ENCODE measurements at regions not wholly inside any gene's neighbourhood (a gene's known extent, or its start where the extent isn't known, plus 50 kb on each side); places are given as distances from the start of the nearest gene placed in this dataset.
"Not testable (repeated sequence)": the region's sequence is repeated elsewhere in the genome, so short reads cannot be mapped to it uniquely, and the experiment has no call there.

DNA sequence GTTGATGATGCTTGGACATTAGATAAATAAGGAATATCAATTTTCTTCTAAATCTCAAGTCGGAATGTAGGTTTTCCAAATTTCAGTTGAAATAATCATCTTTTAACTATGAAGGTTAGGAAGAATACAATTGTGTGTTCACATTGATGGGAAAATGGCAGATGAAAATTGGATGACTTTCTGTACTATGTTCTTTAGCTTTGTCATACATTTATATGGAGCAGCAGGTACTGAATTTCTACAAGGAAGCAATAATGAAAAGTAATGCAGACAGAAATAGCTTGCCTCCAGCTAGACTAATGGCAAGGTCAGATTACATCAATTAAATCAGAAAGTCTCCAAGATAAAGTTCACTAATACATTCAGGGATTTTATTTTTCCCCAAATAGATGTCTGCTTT, 1423.7 kb upstream of the PCDH20 start:
- no peak for DNase-seq (ENCODE audit: low read depth in 2 of 2)

DNA sequence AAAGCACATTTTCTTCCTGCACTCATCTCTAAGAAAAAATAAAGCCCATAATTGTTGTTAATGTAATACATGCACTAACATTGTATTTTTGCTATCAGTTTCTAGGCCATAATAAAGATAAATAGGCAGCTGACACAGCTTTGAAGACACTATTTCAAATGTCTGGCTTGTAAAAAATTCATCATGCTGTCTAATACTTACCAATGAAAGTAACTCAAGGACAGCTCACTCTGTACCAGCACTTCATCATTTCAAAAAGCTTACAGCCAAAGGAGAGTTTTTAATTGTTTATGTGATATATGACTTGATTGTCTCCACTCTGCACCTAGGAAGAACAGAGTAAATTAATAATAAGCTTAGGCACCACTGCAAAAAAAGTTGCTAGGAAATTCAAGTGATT, 1423.3 kb upstream of the PCDH20 start:
- DNase-seq (ENCODE audit: low read depth in 2 of 2), result no peak

DNA sequence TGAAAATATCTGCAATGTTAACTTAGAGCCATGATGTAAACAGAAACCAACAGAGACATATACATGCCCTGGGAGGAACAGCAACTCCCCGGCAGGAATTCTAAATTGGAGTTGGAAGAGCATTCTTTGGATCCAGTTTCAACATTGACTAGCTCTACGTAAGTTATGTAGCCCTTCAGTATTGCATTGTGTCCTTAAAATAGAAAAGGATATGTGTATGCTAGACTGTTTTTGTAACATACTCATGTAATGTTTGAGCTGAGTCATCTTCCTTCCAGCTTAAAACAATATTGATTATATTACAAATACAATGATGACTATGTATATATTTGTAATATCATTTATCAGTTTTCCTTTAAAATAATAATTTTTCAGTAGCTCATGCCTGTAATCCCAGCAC, 1422.2 kb upstream of the PCDH20 start:
- DNase-seq (ENCODE audit: low read depth in 2 of 2), result no peak

DNA sequence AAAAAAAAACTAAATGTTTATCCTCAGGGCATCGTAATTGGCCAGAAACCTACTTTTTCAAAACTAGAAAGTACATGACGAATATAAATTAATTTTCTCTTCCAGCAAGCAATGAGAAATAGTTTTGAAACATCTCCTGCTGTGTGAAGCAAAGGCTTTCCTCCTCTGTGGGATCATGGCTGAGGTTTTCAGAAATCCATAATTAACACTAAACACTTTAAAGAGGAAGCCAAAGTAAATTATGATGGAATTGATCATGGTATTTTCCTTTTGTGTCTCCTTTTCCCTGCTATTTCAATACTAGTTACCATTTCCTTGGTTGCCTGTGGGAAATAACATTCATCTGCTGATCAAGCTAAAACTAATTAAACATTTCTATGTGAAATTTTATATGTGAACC, 1413.8 kb upstream of the PCDH20 start:
- no peak for DNase-seq (ENCODE audit: low read depth in 2 of 2)

DNA sequence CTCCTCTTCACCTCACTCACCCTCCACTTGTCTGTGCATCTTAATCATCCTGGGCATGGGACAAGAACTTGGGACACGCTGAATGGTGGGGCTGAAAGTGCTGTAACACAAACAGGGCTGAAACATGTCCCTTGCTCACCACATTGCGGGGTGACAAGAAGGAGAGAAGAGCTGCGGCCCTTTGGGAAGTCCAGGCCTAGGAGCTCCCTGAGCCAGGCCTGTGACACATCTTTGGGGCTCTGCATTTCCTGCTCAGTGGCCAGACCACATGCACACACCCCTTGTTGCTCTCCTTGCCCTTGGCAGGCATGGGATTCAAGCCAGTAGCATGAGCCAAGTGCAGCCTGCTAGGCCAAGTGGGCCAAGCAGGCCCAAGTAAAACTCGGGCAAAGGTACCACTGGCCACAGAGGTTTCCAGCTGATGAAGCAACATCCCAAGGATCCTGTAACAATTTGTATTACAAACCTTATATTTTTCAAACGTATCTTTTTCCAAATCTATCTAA, 1384.3 kb upstream of the PCDH20 start:
- DNase-seq (ENCODE audit: low read depth in 2 of 2), result no peak

DNA sequence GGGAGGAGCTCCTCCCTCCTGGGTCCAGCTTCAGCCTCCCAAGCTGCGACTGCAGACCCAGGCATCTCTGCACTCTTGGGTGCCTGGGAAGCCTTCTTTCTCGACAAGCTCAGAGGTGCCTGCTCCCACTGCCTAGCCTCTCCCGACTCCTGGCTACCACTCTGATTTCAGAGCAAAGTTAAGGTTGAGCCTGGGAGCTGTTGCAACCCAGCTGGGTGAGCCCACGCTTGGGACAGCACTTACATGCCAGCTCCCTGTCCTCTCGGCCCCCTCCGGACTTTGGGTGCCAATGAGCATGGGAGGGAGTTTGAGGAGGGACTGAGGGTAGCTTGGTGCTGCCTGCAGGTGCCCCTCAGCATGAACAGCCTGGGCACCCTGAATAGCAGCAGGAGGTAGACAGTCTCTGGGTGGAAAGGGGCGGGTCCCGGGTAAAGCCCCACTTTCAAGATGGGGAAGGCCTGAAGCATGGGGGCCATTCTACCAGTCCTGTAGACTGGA, 1383.4 kb upstream of the PCDH20 start:
- no peak for DNase-seq (ENCODE audit: low read depth in 2 of 2)

DNA sequence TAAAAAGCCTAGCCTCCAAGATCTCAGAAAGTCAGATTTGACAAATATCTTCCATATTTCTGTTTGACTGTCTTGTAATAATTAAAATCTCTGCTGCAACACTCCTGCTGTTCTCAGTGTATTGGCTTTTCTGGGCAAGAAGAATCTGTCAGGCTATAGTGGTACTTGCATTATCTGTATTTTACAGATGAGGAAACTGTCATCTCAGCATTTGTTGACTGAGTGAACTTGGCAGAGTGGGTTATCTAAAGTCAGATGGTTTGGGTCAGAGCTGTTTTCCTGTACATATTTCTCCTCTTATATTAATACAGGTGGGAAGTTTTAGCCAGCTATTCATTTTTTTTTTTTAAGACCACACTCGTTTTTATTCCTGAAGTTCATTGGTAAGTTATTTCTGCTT, 1378.2 kb upstream of the PCDH20 start:
- no peak for DNase-seq (ENCODE audit: low read depth in 2 of 2)

DNA sequence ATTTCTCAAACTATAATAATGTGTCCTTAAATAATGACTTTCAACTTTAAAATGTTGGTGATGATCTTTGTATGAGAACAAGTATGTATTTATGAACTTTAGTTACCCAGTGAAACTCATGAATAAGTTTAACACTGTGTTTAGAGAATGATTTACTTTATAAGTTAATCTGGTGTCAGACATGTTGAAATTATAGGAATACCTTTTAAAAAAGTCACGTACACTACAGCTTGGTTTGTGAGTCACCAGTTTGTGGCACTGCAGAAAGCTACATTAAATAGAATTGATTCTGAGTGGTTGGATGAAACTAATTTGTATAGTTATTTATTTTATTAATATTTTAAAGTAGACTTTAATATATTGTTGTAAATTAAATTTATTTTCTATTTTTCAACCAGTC, 1366.2 kb upstream of the PCDH20 start:
- no peak for DNase-seq (ENCODE audit: low read depth in 2 of 2)

DNA sequence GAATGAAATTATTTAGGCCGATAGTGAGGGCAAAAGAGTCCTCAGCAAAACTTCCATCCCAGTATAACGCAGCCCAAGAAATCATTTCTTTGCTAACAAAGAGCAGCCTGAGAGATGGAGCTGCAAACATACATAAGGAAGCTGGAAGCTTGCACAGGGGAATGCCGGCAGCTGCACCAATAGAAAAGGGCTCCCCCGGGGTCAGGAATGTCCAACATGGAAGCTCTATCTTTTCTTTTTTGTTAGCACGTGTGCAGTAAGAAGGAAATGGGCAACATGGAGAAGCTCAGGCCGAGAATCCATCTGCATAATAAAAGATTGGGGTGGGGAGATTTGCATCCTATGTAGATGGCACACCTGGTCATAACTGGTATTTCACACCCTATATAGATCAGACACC, 1363.5 kb upstream of the PCDH20 start:
- DNase-seq (ENCODE audit: low read depth in 2 of 2), result no peak

DNA sequence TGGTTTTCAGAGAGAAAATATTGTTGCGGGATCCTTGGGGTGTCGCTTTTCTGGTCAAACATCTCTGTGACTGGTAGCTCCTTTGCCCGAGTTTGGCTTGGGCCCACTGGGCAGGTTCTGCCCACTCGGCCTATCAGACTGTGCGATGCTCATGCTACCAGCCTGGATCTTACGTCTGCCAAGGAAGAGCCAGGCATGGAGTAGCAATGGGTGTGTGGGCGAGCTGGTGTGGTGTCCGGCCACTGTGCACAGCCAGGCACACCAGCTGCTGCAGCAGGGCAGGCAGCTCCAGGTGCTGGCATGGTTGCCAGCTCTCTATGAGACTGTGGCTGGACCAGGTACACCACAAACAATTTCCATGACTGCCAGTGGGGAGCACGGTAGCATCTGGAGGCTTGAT, 1351.8 kb upstream of the PCDH20 start:
- no peak for DNase-seq (ENCODE audit: low read depth in 2 of 2)

DNA sequence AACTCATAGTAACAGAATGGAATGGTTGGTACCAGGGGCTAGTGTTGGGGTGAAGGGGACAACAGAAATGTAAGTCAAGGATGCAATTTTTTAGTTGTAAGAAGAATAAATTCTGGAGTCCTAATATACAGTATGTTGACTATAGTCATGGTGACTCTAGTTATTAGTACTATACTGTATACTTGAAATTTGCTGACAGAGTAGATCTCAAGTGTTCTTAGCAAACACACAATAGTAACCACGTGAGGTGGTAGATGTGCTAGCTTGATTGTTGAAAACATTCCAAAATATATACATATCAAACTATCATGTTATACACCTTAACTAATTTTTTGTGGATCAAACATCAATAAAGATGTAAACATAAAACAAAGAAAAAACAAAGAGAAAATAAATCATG, 1345.1 kb upstream of the PCDH20 start:
- no peak for DNase-seq (ENCODE audit: low read depth in 2 of 2)

DNA sequence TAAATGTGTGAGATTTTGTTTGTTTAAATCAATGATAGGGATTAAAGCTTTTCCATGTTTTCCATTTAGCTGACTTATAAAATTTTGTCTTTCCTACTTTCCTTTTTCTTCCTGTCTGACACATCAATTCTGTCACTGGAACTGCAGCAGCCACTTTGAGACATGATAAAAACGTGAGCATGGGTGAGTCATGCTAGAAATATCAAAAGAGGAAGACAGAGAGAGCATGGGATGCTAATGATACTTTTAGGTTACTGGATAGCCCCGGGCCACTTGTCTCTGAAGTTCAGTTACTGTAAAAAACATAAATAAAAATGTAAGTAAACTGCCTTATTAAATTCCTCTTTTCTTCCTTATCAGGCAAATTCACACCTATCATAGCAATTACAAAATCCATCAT, 1332.0 kb upstream of the PCDH20 start:
- no peak for DNase-seq (ENCODE audit: low read depth in 2 of 2)

DNA sequence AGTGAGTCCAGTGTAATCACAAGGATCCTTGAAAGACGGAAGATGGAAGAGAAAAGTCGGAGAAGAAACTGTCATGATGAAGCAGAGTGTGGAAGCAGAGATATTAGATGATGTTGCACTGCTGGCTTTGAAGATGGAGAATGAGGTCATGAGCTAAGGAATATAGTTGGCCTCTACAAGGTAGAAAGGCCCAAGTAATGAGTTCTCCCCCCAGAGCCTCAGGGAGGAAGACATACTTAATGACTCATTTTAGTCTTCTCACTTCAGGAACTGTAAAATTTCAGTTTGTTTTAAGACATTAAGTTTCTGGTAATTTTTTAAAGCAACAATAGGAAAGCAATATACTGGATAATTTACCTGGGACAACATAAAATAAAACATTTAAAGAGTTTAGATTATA, 1331.5 kb upstream of the PCDH20 start:
- DNase-seq (ENCODE audit: low read depth in 2 of 2), result no peak

DNA sequence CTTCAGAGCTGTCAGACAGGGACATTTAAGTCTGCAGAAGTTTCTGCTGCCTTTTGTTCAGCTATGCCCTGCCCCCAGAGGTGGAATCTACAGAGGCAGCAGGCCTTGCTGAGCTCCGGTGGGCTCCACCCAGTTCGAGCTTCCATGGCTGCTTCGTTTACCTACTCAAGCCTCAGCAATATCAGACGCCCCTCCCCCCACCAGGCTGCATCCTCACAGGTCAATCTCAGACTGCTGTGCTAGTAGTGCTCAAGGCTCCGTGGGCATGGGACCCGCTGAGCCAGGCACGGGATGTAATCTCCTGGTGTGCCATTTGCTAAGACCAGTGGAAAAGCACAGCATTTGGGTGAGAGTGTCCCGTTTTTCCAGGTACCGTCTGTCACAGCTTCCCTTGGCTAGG, 1314.1 kb upstream of the PCDH20 start:
- not testable (repeated sequence) for DNase-seq (ENCODE audit: low read depth in 2 of 2)

DNA sequence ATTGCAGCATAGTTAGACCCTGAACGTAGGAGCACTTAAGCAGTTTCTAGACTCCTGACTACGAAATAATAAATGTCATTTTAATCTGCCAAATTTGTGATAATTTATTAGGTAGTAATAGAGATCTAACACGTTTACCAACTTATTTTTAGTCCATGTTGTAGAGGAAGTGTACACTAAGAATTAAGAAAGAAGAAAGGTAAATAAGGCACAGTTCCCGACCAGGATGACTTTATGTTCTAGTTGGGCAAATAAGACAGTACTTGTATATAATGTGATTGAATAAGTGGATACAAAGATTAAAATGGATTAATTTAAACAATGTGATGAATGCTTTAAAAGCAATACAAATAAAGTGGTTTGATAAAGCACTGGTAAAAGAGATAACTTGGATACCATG, 1306.2 kb upstream of the PCDH20 start:
- DNase-seq (ENCODE audit: low read depth in 2 of 2), result no peak

DNA sequence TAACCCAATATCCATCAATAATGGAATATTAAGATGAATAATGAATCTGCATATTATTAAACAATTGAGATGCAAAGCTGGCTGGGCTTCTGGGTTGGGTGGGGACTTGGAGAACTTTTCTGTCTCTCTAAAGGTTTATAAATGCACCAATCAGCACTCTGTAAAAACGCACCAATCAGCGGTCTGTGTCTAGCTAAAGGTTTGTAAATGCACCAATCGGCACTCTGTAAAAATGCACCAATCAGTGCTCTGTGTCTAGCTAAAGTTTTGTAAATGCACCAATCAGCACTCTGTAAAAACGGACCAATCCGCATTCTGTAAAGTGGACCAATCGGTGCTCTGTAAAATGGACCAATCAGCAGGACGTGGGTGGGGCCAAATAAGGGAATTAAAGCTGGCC, 1296.3 kb upstream of the PCDH20 start:
- DNase-seq (ENCODE audit: low read depth in 2 of 2), result not testable (repeated sequence)

DNA sequence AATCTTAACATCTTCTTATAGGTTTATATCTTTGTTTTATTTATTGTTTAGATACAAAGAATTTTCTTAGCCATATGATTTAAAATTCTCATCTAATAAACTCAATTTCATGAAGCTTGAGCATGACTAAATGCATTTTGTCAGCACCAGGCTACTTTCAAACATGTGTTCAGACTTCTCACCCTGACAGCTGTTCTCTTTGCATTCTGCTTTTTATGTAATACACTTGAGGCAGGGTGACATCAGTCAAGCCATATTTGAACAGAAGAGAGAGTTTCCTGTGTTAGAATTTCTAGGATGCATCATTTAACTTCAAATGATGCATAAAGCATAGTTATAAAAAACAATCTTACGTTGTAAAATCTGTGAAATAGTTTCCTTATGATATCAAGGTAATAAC, 1295.1 kb upstream of the PCDH20 start:
- no peak for DNase-seq (ENCODE audit: low read depth in 2 of 2)

DNA sequence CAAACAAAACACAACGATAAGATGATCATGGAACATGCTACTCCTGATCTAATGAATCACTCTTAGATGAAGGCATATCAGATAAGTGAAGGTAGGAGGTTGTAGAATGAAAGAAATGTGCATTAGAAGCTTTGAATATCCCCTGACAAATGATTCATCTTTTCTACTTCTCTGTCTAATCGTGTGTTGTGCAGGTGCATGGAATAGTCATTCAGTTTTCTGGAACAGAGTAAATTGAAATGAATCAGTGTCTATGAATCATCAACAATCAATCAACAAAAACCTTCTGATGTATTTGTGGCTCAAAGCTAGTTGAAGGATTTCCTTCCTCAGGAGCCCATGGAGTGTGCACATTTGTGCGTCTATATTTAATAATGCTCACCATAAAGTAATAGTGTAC, 1290.4 kb upstream of the PCDH20 start:
- DNase-seq (ENCODE audit: low read depth in 2 of 2), result no peak

DNA sequence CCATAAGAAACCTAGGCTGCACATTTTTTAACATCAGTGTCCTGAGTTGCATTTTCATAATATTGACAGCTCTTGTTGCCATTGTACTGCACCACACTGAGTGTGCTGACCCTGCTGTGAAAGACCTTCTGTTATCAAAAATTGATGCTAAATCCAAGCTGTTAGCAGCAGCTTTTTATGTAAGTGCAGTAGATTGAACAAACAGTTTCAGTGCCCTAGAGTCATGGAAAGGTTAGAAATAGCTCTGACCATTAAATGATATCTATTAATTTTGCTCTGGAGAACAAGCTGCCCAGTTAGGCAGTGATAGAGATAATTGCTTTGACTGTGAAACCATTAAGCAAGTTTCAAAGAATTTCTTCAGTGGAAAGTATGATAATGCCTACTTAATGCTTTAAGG, 1289.2 kb upstream of the PCDH20 start:
- DNase-seq (ENCODE audit: low read depth in 2 of 2), result no peak

DNA sequence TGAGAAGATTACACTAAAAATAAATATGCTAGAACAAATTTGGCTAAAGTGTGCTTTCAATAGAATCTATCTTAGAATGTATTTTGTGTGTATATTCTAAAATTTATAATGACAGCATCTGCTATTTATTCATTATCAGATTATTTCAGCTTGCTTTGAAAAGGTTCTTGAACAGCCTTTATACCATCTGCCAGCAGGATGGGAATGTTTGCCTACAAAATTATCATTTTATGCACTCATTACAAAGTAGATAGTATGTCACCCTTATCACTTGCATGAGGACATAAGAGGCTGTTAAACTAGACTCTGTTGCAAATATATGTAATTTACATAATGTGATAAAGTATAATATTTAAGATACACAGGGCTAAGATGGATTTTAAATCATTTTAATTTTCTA, 1286.9 kb upstream of the PCDH20 start:
- no peak for DNase-seq (ENCODE audit: low read depth in 2 of 2)

DNA sequence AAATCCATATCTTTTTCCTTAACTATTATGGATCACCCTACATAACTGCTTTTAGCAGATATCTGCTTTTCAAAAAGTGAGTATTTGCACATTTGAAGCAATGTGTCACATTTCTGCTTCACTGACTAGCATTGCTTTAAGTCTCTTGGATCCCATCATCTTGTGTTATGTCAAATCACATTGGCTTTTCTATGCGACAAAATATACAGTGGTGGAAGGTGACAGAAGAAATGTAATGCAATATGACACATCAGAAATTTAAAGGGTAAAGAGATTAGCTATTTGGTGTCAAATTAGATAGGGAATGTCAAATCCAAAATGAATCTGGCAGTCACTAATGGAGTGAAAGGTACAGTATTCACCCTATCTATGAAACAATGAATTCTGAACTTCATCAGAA, 1282.1 kb upstream of the PCDH20 start:
- DNase-seq (ENCODE audit: low read depth in 2 of 2), result no peak

DNA sequence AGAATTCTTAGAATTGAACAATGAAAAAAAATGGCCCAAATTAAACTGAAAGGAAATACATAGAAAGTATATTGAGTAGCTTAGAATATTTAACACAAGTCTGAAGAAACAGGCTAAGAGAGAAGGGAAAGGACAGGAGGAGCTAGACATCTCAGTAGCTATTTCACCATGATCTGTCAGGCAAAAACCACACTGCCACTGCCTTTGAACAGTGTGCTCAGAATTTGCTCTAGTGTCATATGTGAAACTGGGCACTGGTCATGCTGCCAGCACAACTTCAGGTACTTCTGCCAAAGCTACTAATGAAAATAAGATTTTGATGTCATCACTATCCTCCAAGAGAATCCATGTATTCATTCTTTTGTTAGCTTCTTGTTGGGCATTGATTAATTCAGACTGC, 1280.8 kb upstream of the PCDH20 start:
- DNase-seq (ENCODE audit: low read depth in 2 of 2), result no peak

DNA sequence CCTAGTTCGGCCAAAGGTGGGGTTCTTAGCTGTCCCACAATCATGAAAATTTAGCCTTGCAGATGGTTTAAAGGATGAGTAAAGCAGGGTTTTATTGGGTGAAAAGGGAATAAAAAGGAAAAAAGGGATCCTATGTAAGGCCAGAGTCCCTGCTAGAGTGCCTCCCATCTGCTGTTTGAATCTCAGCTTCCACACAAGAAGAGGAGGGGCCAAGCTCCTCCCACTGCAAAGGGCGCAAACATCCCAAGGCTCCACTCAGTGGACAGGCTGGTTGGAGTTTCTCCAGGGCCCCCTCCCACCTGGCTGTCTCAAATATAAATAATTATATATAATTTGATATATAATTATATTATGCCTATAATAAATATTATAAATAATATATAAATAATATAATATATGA, 1272.1 kb upstream of the PCDH20 start:
- DNase-seq (ENCODE audit: low read depth in 2 of 2), result no peak

DNA sequence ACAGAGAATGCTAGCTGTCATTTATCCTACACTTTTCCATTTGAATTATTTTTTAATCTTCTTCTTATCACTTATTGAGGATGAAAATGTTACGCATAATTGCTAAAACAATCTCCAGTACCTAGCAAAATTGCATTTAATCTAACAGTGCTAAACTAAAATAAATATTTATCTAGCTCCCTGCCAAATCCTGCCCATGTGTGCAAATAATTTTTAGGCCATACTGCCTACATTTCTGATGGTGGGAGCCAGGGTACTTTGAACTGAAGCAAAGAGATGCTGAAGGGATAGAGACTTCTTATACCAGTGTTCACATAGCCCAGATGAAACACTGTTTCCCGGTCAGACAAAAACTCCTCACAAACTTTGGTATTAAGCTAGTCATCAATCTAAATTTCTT, 1268.7 kb upstream of the PCDH20 start:
- DNase-seq (ENCODE audit: low read depth in 2 of 2), result no peak

DNA sequence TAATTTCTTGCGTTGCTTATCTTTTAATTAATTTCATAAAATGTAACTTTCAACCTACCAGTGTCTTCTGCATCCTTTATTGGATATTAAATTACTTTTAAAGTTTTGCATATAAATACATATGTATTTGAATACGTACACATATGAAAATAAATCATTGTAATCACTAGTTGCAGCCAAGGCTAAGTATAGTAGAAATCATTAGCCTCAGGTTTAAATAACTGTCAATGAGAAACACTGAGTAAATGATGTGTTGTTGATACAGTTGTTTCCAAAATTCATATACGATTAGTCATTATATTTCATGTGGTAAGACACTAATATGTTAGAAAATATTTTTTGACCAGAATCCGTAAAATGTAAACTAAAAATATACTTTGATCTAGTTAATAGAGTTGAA, 1267.1 kb upstream of the PCDH20 start:
- no peak for DNase-seq (ENCODE audit: low read depth in 2 of 2)
